HEK293T (cell line): ENCODE measurements at regions not wholly inside any gene's neighbourhood (a gene's known extent, or its start where the extent isn't known, plus 50 kb on each side); places are given as distances from the start of the nearest gene placed in this dataset.

ENCODE experiments used
- ARNT ChIP-seq: fragments of 450-650 bp; IDR thresholded peaks from 2 replicates; pipeline ENCODE4 v1.6.1; 2017; ENCODE audit warnings: mild to moderate bottlenecking
- ELF4 ChIP-seq: fragments of 450-650 bp; IDR thresholded peaks from 2 replicates; pipeline ENCODE4 v1.6.1; 2017; ENCODE audit warnings: antibody characterized with exemption
- FOXA1 ChIP-seq: fragments of 450-650 bp; IDR thresholded peaks from 2 replicates; pipeline ENCODE4 v1.6.1; 2016; ENCODE audit warnings: mild to moderate bottlenecking
- FOXK2 ChIP-seq: fragments of 450-650 bp; IDR thresholded peaks from 2 replicates; pipeline ENCODE4 v1.6.1; 2016; ENCODE audit warnings: mild to moderate bottlenecking
- TF ChIP-seq, protein P1 (sequence below): fragments of 450-650 bp; IDR thresholded peaks from 2 replicates; pipeline ENCODE4 v1.6.1; 2016

DNA sequence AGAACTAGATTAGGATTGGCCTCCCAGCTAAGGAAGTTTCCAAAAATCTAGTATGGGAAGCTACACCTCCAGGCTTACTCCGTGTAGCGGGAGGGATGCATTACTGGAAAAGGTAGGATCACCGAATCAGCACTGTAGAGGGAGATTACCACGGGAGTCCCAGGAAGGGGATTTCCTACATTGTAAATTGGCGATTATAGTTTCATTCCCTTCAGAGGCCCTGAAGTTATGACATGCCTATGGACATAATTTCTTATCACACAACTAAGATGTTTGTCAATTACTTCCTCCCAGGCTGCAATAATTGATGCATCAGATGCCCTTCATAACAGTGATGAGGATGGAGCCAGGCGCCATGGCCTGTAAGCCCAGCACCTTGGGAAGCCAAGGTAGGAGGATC lies 71.2 kb upstream of the NR4A3 start:
- TF ChIP-seq FOXK2 = no peak
- TF ChIP-seq ELF4 = no peak
- no peak for TF ChIP-seq FOXA1
- TF ChIP-seq, protein P1, sequence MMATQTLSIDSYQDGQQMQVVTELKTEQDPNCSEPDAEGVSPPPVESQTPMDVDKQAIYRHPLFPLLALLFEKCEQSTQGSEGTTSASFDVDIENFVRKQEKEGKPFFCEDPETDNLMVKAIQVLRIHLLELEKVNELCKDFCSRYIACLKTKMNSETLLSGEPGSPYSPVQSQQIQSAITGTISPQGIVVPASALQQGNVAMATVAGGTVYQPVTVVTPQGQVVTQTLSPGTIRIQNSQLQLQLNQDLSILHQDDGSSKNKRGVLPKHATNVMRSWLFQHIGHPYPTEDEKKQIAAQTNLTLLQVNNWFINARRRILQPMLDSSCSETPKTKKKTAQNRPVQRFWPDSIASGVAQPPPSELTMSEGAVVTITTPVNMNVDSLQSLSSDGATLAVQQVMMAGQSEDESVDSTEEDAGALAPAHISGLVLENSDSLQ = no peak
- no peak for TF ChIP-seq ARNT
